GM12878 (cell line): ENCODE measurements at regions not wholly inside any gene's neighbourhood (a gene's known extent, or its start where the extent isn't known, plus 50 kb on each side); places are given as distances from the start of the nearest gene placed in this dataset.

Source experiments
- ATAC-seq: fragments of 200-7000 bp; cut with Tn5 transposase; 3 replicates; pipeline ENCODE4 v1.9.1; 2020; ENCODE audit warnings: mild to moderate bottlenecking, moderate library complexity
- BruUV-seq: library from RNA; stranded (reverse); fragments of 400-500 nt; replicated peaks from 2 replicates; lab custom pipeline; 2021; lab: Mats Ljungman, UMichigan
- CTCF ChIA-PET: fragments of 300-600 bp; sonication (Branson Sonifier 250); formaldehyde crosslinking; extraction: SDS; loops from one replicate; lab custom pipeline; 2021; ENCODE audit warnings: inconsistent platforms; lab: Yijun Ruan, JAX
- POLR2A ChIA-PET: fragments of 350-600 bp; formaldehyde crosslinking; extraction: SDS; loops from one replicate; lab custom pipeline; 2021; ENCODE audit warnings: inconsistent platforms; lab: Charles Lee
- RAD21 ChIA-PET: fragments of 300-600 bp; sonication (Branson Sonifier 250); formaldehyde crosslinking; loops from one replicate; lab custom pipeline; 2023; ENCODE audit warnings: antibody characterized with exemption; ENCODE audit not compliant: unreplicated experiment; lab: Charles Lee
- SMC1A ChIA-PET: fragments of 300-600 bp; sonication (Branson Sonifier 250); formaldehyde crosslinking; loops from one replicate; lab custom pipeline; 2023; ENCODE audit not compliant: unreplicated experiment, uncharacterized antibody; lab: Charles Lee
- DNase-seq: peaks from one replicate; pipeline ENCODE4 v3.0.0-alpha.2; 2011; ENCODE audit warnings: low read depth, low spot score
- FAIRE-seq: peaks from 3 replicates; lab custom pipeline; 2011; peaks lifted over from hg19 to GRCh38; lab: Jason Lieb, UNC
- H2AFZ ChIP-seq: 2 replicates; pipeline ENCODE4 v1.6.0; 2011; ENCODE audit warnings: low read depth, low read length, control low read depth; ENCODE audit not compliant: control insufficient read depth
- H3K27ac ChIP-seq: 2 replicates; pipeline ENCODE4 v1.5.1; 2011; ENCODE audit warnings: control low read depth; ENCODE audit not compliant: control insufficient read depth, insufficient read depth
- H3K27me3 ChIP-seq, 2 experiments: replicated peaks in 1 of 2; 2 replicates each; pipeline versions ENCODE4 v1.6.0 to v1.6.1; 2011; ENCODE audit warnings: low read length in 1 of 2; ENCODE audit not compliant: control insufficient read depth in 2 of 2, insufficient read depth in 2 of 2
- H3K36me3 ChIP-seq, 2 experiments: 2 replicates each; pipeline ENCODE4 v1.5.1; 2011; ENCODE audit warnings: low read length in 1 of 2; ENCODE audit not compliant: control insufficient read depth in 2 of 2, insufficient read depth in 2 of 2
- H3K4me1 ChIP-seq: 2 replicates; pipeline ENCODE4 v1.6.1; 2011; ENCODE audit warnings: mild to moderate bottlenecking, low read length, moderate library complexity, mixed read lengths; ENCODE audit not compliant: control insufficient read depth, insufficient read depth
- H3K4me2 ChIP-seq: 2 replicates; pipeline ENCODE4 v1.6.0; 2011; ENCODE audit warnings: control low read depth; ENCODE audit not compliant: control insufficient read depth, insufficient read depth
- H3K4me3 ChIP-seq: fragments of 200-600 bp; sonication (generic); 2 replicates; pipeline ENCODE4 v1.5.1; 2016
- H3K79me2 ChIP-seq: 2 replicates; pipeline ENCODE4 v1.6.0; 2011; ENCODE audit warnings: low read length; ENCODE audit not compliant: control insufficient read depth, insufficient read depth
- H3K9ac ChIP-seq: 2 replicates; pipeline ENCODE4 v1.8.0; 2011; ENCODE audit warnings: low read length, control low read depth, mixed read lengths; ENCODE audit not compliant: control insufficient read depth, insufficient read depth
- H3K9me3 ChIP-seq: replicated peaks from 3 replicates; pipeline ENCODE4 v1.5.1; 2011; ENCODE audit warnings: mild to moderate bottlenecking, low read length; ENCODE audit not compliant: control insufficient read depth, insufficient read depth
- H4K20me1 ChIP-seq: 2 replicates; pipeline ENCODE4 v1.6.0; 2011; ENCODE audit not compliant: control insufficient read depth, insufficient read depth
- BACH1 ChIP-seq: fragments of 450-650 bp; IDR thresholded peaks from 2 replicates; pipeline ENCODE4 v1.6.1; 2017; ENCODE audit warnings: mild to moderate bottlenecking, borderline replicate concordance
- CHD2 ChIP-seq: IDR thresholded peaks from 2 replicates; pipeline ENCODE4 v1.6.1; 2011; ENCODE audit warnings: low read depth, low read length, improper control_type of control experiment, borderline replicate concordance
- CHD4 ChIP-seq: fragments of 200-600 bp; sonication (generic); IDR thresholded peaks from 2 replicates; pipeline ENCODE4 v1.6.1; 2016; ENCODE audit warnings: mild to moderate bottlenecking
- EGR1 ChIP-seq, 2 experiments: IDR thresholded peaks; 1 replicate in 1 of 2; 2 replicates in 1 of 2; pipeline ENCODE4 v1.6.1; 2011 to 2012; ENCODE audit warnings: low read depth in 2 of 2, low read length in 2 of 2, borderline replicate concordance in 1 of 2, mild to moderate bottlenecking in 1 of 2, moderate library complexity in 1 of 2
- FOS ChIP-seq: IDR thresholded peaks from 3 replicates; pipeline ENCODE4 v1.6.1; 2011; ENCODE audit warnings: borderline replicate concordance; ENCODE audit not compliant: insufficient read length; ENCODE audit errors: extremely low read depth
- FOXK2 ChIP-seq: fragments of 450-650 bp; IDR thresholded peaks from 2 replicates; pipeline ENCODE4 v1.6.1; 2017; ENCODE audit warnings: mild to moderate bottlenecking, moderate library complexity
- FOXM1 ChIP-seq: IDR thresholded peaks from 2 replicates; pipeline ENCODE4 v1.6.1; 2012; ENCODE audit warnings: low read depth, mild to moderate bottlenecking, inconsistent platforms, low read length, moderate library complexity
- HSF1 ChIP-seq: fragments of 150-350 bp; IDR thresholded peaks from 2 replicates; pipeline ENCODE4 v1.6.1; 2014; ENCODE audit warnings: mild to moderate bottlenecking, low read depth, low read length
- IRF5 ChIP-seq: fragments of 450-650 bp; IDR thresholded peaks from 2 replicates; pipeline ENCODE4 v1.6.1; 2017; ENCODE audit warnings: borderline replicate concordance
- JUND ChIP-seq: IDR thresholded peaks from 2 replicates; pipeline ENCODE4 v1.6.1; 2012; ENCODE audit warnings: low read depth, mild to moderate bottlenecking, low read length, improper control_type of control experiment, moderate library complexity
- KDM1A ChIP-seq: fragments of 200-600 bp; sonication (generic); IDR thresholded peaks from 2 replicates; pipeline ENCODE4 v1.6.1; 2016; ENCODE audit warnings: borderline replicate concordance
- NBN ChIP-seq: fragments of 450-650 bp; IDR thresholded peaks from 2 replicates; pipeline ENCODE4 v1.6.1; 2016
- RELB ChIP-seq: fragments of 450-650 bp; IDR thresholded peaks from 2 replicates; pipeline ENCODE4 v1.6.1; 2017; ENCODE audit warnings: low read depth, mild to moderate bottlenecking, moderate library complexity
- SRF ChIP-seq, 2 experiments: IDR thresholded peaks; 2 replicates each; pipeline ENCODE4 v1.6.1; 2011; ENCODE audit warnings: low read depth in 2 of 2, low read length in 2 of 2, mild to moderate bottlenecking in 1 of 2, moderate library complexity in 1 of 2
- ZNF217 ChIP-seq: fragments of 450-650 bp; IDR thresholded peaks from 2 replicates; pipeline ENCODE4 v1.6.1; 2017; ENCODE audit warnings: antibody characterized with exemption, mild to moderate bottlenecking
- ZNF274 ChIP-seq: IDR thresholded peaks from one replicate; pipeline ENCODE4 v1.8.0; 2011; ENCODE audit not compliant: insufficient read length, insufficient read depth
- ZZZ3 ChIP-seq: IDR thresholded peaks from 2 replicates; pipeline ENCODE4 v1.6.1; 2011; ENCODE audit warnings: low read depth; ENCODE audit not compliant: control insufficient read depth, insufficient read length
- WGBS: methylation state at CpG from one replicate; pipeline ENCODE4 v1.1.6; 2016; ENCODE audit warnings: low lambda C conversion rate; ENCODE audit not compliant: insufficient replicate concordance, insufficient coverage; ENCODE audit errors: missing lambda C conversion rate; 5-methylcytosine and 5-hydroxymethylcytosine counted together
- in situ Hi-C: fragments of 300-500 bp; cut with MboI; formaldehyde crosslinking; loops from 9 replicates; pipeline ENCODE4 v1.14.3; 2018; ENCODE audit warnings: mixed read lengths
- intact Hi-C: fragments of 100-400 bp; cut with micrococcal nuclease; formaldehyde crosslinking; loops from one replicate; pipeline ENCODE4 v1.14.2; 2022; ENCODE audit not compliant: unreplicated experiment

GRCh38 chrX:45799576-45799975 is 598.9 kb upstream of the DIPK2B start:
- ChIA-PET SMC1A (interaction anchor here (1.2 kb wide), 1 partner anchor 46 kb away, joined by 3 read pairs; no protein-coding TSS in a partner anchor), RAD21 (interaction anchor here (1.1 kb wide), 1 partner anchor 576 kb away, joined by 3 read pairs; no protein-coding TSS in a partner anchor), CTCF (interaction anchor here (0.6 kb wide), 1 partner anchor 29 kb away, joined by 3 read pairs; no protein-coding TSS in a partner anchor), POLR2A (no interaction called here)
- H3K27me3 ChIP-seq: no peaks in the 10 kb centered on the region
- no peak for TF ChIP-seq HSF1
- no peak for TF ChIP-seq ZNF274
- no peak for TF ChIP-seq FOS
- no peak for TF ChIP-seq FOXK2
- TF ChIP-seq EGR1 (IDR thresholded peaks at IDR 0.05; ENCODE audit: borderline replicate concordance in 1 of 2, low read depth in 2 of 2, low read length in 2 of 2): no peak
- TF ChIP-seq SRF (IDR thresholded peaks at IDR 0.05; ENCODE audit: low read depth in 2 of 2, low read length in 2 of 2): no peak
- no peak for TF ChIP-seq BACH1
- no peak for TF ChIP-seq ZNF217
- TF ChIP-seq CHD4: no peak
- no peak for TF ChIP-seq ZZZ3
- no peak for TF ChIP-seq CHD2
- TF ChIP-seq IRF5: no peak
- no peak for TF ChIP-seq KDM1A
- no peak for TF ChIP-seq NBN
- no peak for TF ChIP-seq RELB
- no peak for TF ChIP-seq JUND
- TF ChIP-seq FOXM1: no peak
- in situ Hi-C loops: no loop called here
- no peaks in the 10 kb centered on the region for H3K4me1 ChIP-seq
- DNase-seq (no peak), ATAC-seq (no peak), FAIRE-seq (no peak)
- no peaks in the 10 kb centered on the region for H3K36me3 ChIP-seq
- H3K4me2 ChIP-seq: no peak overlapping the region
- intact Hi-C loops: no loop called here
- H3K4me3 ChIP-seq: no peak overlapping the region
- no peak overlapping the region for H3K9ac ChIP-seq
- no peaks in the 10 kb centered on the region for H3K79me2 ChIP-seq
- no peak overlapping the region for H2AFZ ChIP-seq
- H4K20me1 ChIP-seq: no peaks in the 10 kb centered on the region
- H3K27ac ChIP-seq: no peak overlapping the region
- no peaks in the 10 kb centered on the region for H3K9me3 ChIP-seq
- WGBS: 48% methylated on average over 6 of the region's 6 CpGs
- BruUV-seq: no TSS peak
